HEK293T (cell line): ENCODE measurements at regions not wholly inside any gene's neighbourhood (a gene's known extent, or its start where the extent isn't known, plus 50 kb on each side); places are given as distances from the start of the nearest gene placed in this dataset.

Experiments used
- ARNT ChIP-seq: fragments of 450-650 bp; IDR thresholded peaks from 2 replicates; pipeline ENCODE4 v1.6.1; 2017; ENCODE audit warnings: mild to moderate bottlenecking
- BHLHE40 ChIP-seq: fragments of 450-650 bp; IDR thresholded peaks from 2 replicates; pipeline ENCODE4 v1.6.1; 2016; ENCODE audit warnings: mild to moderate bottlenecking, moderate library complexity, borderline replicate concordance
- CTBP1 ChIP-seq: fragments of 450-650 bp; IDR thresholded peaks from 2 replicates; pipeline ENCODE4 v1.6.1; 2016; ENCODE audit warnings: borderline replicate concordance
- FOXA1 ChIP-seq: fragments of 450-650 bp; IDR thresholded peaks from 2 replicates; pipeline ENCODE4 v1.6.1; 2016; ENCODE audit warnings: mild to moderate bottlenecking
- FOXM1 ChIP-seq: fragments of 450-650 bp; IDR thresholded peaks from 2 replicates; pipeline ENCODE4 v1.6.1; 2017; ENCODE audit warnings: mild to moderate bottlenecking, borderline replicate concordance
- NFRKB ChIP-seq: fragments of 450-650 bp; IDR thresholded peaks from 2 replicates; pipeline ENCODE4 v1.6.1; 2016; ENCODE audit warnings: mild to moderate bottlenecking, moderate library complexity
- SUZ12 ChIP-seq: fragments of 450-650 bp; IDR thresholded peaks from 2 replicates; pipeline ENCODE4 v1.6.1; 2016; ENCODE audit warnings: mild to moderate bottlenecking
- TARDBP ChIP-seq: fragments of 450-650 bp; IDR thresholded peaks from 2 replicates; pipeline ENCODE4 v1.6.1; 2016
- TF ChIP-seq, protein P1 (sequence below): fragments of 450-650 bp; IDR thresholded peaks from 2 replicates; pipeline ENCODE4 v1.6.1; 2016

DNA sequence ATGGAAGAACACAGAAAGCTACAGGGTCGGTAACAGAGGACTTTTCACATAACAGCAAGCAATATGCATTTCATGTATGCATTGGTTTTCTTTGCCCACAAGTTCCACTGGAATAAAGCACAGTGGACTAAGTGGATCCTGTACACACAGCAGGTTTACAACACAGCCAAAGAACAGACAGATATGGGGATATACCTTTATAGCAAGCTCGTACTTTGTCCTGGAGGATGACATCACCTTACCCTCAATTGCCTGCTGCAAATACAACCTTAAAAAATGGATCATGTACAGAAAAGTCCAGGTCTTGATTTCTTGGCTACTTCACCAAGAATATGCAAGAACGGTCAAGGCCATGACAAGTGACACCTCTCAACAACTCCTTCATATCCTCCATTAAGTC, 1445.5 kb downstream of the MAT2B start:
- TF ChIP-seq SUZ12, result no peak
- no peak for TF ChIP-seq FOXM1
- TF ChIP-seq ARNT, result no peak
- TF ChIP-seq FOXA1, result no peak
- TF ChIP-seq BHLHE40, result no peak
- TF ChIP-seq, protein P1, sequence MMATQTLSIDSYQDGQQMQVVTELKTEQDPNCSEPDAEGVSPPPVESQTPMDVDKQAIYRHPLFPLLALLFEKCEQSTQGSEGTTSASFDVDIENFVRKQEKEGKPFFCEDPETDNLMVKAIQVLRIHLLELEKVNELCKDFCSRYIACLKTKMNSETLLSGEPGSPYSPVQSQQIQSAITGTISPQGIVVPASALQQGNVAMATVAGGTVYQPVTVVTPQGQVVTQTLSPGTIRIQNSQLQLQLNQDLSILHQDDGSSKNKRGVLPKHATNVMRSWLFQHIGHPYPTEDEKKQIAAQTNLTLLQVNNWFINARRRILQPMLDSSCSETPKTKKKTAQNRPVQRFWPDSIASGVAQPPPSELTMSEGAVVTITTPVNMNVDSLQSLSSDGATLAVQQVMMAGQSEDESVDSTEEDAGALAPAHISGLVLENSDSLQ, result no peak
- no peak for TF ChIP-seq CTBP1
- TF ChIP-seq NFRKB, result no peak
- TF ChIP-seq TARDBP, result no peak
